HCT116 (cell line): ENCODE measurements at regions not wholly inside any gene's neighbourhood (a gene's known extent, or its start where the extent isn't known, plus 50 kb on each side); places are given as distances from the start of the nearest gene placed in this dataset.

ENCODE experiments used
- ATAC-seq: fragments of 200-7000 bp; cut with Tn5 transposase; 2 replicates; pipeline ENCODE4 v1.9.1; 2020; ENCODE audit warnings: mild to moderate bottlenecking, moderate library complexity
- BruUV-seq: library from RNA; stranded (reverse); fragments of 400-500 nt; replicated peaks from 2 replicates; lab custom pipeline; 2021; lab: Mats Ljungman, UMichigan
- CTCF ChIA-PET: fragments of 300-600 bp; sonication (Branson Sonifier 250); formaldehyde crosslinking; loops from one replicate; lab custom pipeline; 2021; ENCODE audit warnings: antibody characterized with exemption; lab: Charles Lee
- POLR2A ChIA-PET: fragments of 300-600, 350-600 bp; sonication (Branson Sonifier 250); formaldehyde crosslinking; loops from one replicate; lab custom pipeline; 2021; ENCODE audit warnings: antibody characterized with exemption; lab: Charles Lee
- RAD21 ChIA-PET, 2 experiments: fragments of 300-600 bp; sonication (Branson Sonifier 250); formaldehyde crosslinking; loops; one replicate each; lab custom pipeline; 2023; ENCODE audit warnings: low total read pairs in 2 of 2; ENCODE audit not compliant: uncharacterized antibody in 2 of 2, unreplicated experiment in 2 of 2, low non-redundant PET in 1 of 2; lab: Charles Lee
- DNase-seq: peaks from one replicate; pipeline ENCODE4 v3.0.0-alpha.2; 2010; ENCODE audit warnings: low read depth, low spot score
- H2AFZ ChIP-seq: fragments of 200-600 bp; shearing (Covaris generic), sonication (generic); 2 replicates; pipeline ENCODE4 v1.6.1; 2017; ENCODE audit warnings: low read depth, mixed run types, mixed read lengths, antibody characterized with exemption, low read length; ENCODE audit not compliant: poor library complexity, severe bottlenecking
- H3K27ac ChIP-seq: 2 replicates; pipeline ENCODE4 v1.5.1; 2012; ENCODE audit warnings: low read depth, low read length
- H3K27me3 ChIP-seq: fragments of 200-600 bp; sonication (generic); 2 replicates; pipeline ENCODE4 v1.6.1; 2016; ENCODE audit warnings: mixed run types, low read length, mixed read lengths; ENCODE audit not compliant: insufficient read depth
- H3K36me3 ChIP-seq, 2 experiments: fragments of 200-500 bp in 1 of 2; fragments of 200-600 bp in 1 of 2; sonication (Bioruptor generic) in 1 of 2; sonication (generic) in 1 of 2; 2 replicates each; pipeline versions ENCODE4 v1.5.1 to v1.6.1; 2014 to 2016; ENCODE audit warnings: low read length in 2 of 2, inconsistent platforms in 1 of 2, mixed read lengths in 1 of 2, mixed run types in 1 of 2; ENCODE audit not compliant: insufficient read depth in 2 of 2, control insufficient read depth in 1 of 2
- H3K4me1 ChIP-seq, 2 experiments: fragments of 200-600 bp in 1 of 2; sonication (generic) in 1 of 2; 2 replicates each; pipeline versions ENCODE4 v1.5.1 to v1.6.1; 2012 to 2017; ENCODE audit warnings: low read length in 2 of 2, inconsistent platforms in 1 of 2, mild to moderate bottlenecking in 1 of 2, mixed read lengths in 1 of 2, mixed run types in 1 of 2, moderate library complexity in 1 of 2; ENCODE audit not compliant: insufficient read depth in 2 of 2, control insufficient read depth in 1 of 2
- H3K4me2 ChIP-seq: fragments of 200-600 bp; sonication (generic); 2 replicates; pipeline ENCODE4 v1.6.1; 2017; ENCODE audit warnings: mixed run types, low read length, mixed read lengths
- H3K4me3 ChIP-seq, 2 experiments: fragments of 200-600 bp in 1 of 2; sonication (generic) in 1 of 2; replicated peaks in 1 of 2; 2 replicates each; pipeline ENCODE4 v1.5.1; 2011 to 2016; ENCODE audit warnings: low read length in 2 of 2, control low read depth in 1 of 2, low read depth in 1 of 2, mild to moderate bottlenecking in 1 of 2, mixed read lengths in 1 of 2, mixed run types in 1 of 2
- H3K79me2 ChIP-seq: fragments of 200-600 bp; sonication (generic); 2 replicates; pipeline ENCODE4 v1.6.1; 2017; ENCODE audit warnings: mild to moderate bottlenecking, mixed run types, low read length, moderate library complexity, mixed read lengths; ENCODE audit not compliant: insufficient read depth
- H3K9ac ChIP-seq: fragments of 200-600 bp; sonication (generic); 2 replicates; pipeline ENCODE4 v1.6.1; 2016; ENCODE audit warnings: low read length, mixed read lengths
- H3K9me2 ChIP-seq: fragments of 200-600 bp; sonication (generic), shearing (Covaris generic); 2 replicates; pipeline ENCODE4 v1.6.1; 2017; ENCODE audit warnings: mixed run types, mild to moderate bottlenecking, moderate library complexity; ENCODE audit not compliant: insufficient read depth
- H3K9me3 ChIP-seq, 2 experiments: fragments of 200-500 bp in 1 of 2; fragments of 200-600 bp in 1 of 2; sonication (Bioruptor generic) in 1 of 2; sonication (generic) in 1 of 2; 2 replicates each; pipeline ENCODE4 v1.6.1; 2014 to 2017; ENCODE audit warnings: low read length in 2 of 2, mixed read lengths in 2 of 2, inconsistent platforms in 1 of 2, low read depth in 1 of 2, mild to moderate bottlenecking in 1 of 2, mixed run types in 1 of 2, moderate library complexity in 1 of 2; ENCODE audit not compliant: control insufficient read depth in 1 of 2, insufficient read depth in 1 of 2
- H4K20me1 ChIP-seq: fragments of 200-600 bp; sonication (generic), shearing (Covaris generic); 2 replicates; pipeline ENCODE4 v1.6.1; 2017; ENCODE audit warnings: mixed run types, mild to moderate bottlenecking, moderate library complexity; ENCODE audit not compliant: insufficient read depth
- ATF3 ChIP-seq: IDR thresholded peaks from 2 replicates; pipeline ENCODE4 v1.6.1; 2012
- CBX3 ChIP-seq: IDR thresholded peaks from 2 replicates; pipeline ENCODE4 v1.6.1; 2012; ENCODE audit warnings: low read depth
- CEBPB ChIP-seq: IDR thresholded peaks from 2 replicates; pipeline ENCODE4 v1.6.1; 2012; ENCODE audit warnings: low read depth
- ELF1 ChIP-seq: IDR thresholded peaks from 2 replicates; pipeline ENCODE4 v1.6.1; 2012; ENCODE audit warnings: low read depth, borderline replicate concordance
- EZH2 ChIP-seq: fragments of 200-600 bp; sonication (generic); IDR thresholded peaks from 2 replicates; pipeline ENCODE4 v1.6.1; 2017; ENCODE audit warnings: antibody characterized with exemption, mixed run types
- FOSL1 ChIP-seq: IDR thresholded peaks from 2 replicates; pipeline ENCODE4 v1.6.1; 2012; ENCODE audit warnings: low read depth
- JUND ChIP-seq: IDR thresholded peaks from 2 replicates; pipeline ENCODE4 v1.6.1; 2012
- MAX ChIP-seq: IDR thresholded peaks from 2 replicates; pipeline ENCODE4 v1.6.1; 2012
- POLR2A ChIP-seq: IDR thresholded peaks from 2 replicates; pipeline ENCODE4 v1.7.0; 2011; ENCODE audit warnings: borderline replicate concordance; ENCODE audit not compliant: insufficient read depth, insufficient read length; ENCODE audit errors: extremely low read depth
- POLR2AphosphoS5 ChIP-seq: IDR thresholded peaks from 2 replicates; pipeline ENCODE4 v1.6.1; 2011; ENCODE audit warnings: mild to moderate bottlenecking, low read depth, low read length, moderate library complexity
- RAD21 ChIP-seq: IDR thresholded peaks from 2 replicates; pipeline ENCODE4 v1.6.1; 2012; ENCODE audit warnings: low read depth, mild to moderate bottlenecking
- REST ChIP-seq: IDR thresholded peaks from 2 replicates; pipeline ENCODE4 v1.6.1; 2012; ENCODE audit warnings: low read depth
- SP1 ChIP-seq: IDR thresholded peaks from 2 replicates; pipeline ENCODE4 v1.6.1; 2012; ENCODE audit warnings: low read depth
- SRF ChIP-seq: IDR thresholded peaks from 2 replicates; pipeline ENCODE4 v1.6.1; 2012; ENCODE audit warnings: low read depth
- YY1 ChIP-seq: IDR thresholded peaks from 2 replicates; pipeline ENCODE4 v1.6.1; 2011; ENCODE audit warnings: low read length, low read depth, moderate library complexity, mild to moderate bottlenecking; ENCODE audit not compliant: insufficient replicate concordance; ENCODE audit errors: extremely low read depth
- ZBTB33 ChIP-seq: IDR thresholded peaks from 2 replicates; pipeline ENCODE4 v1.6.1; 2011; ENCODE audit warnings: mild to moderate bottlenecking, low read length, moderate library complexity; ENCODE audit not compliant: insufficient replicate concordance; ENCODE audit errors: extremely low read depth
- ZFX ChIP-seq: fragments of 450-650 bp; IDR thresholded peaks from 2 replicates; pipeline ENCODE4 v1.6.1; 2017
- intact Hi-C: fragments of 100-400 bp; cut with micrococcal nuclease; formaldehyde crosslinking; loops from 2 replicates; pipeline ENCODE4 v1.10.0; 2022

- ATAC-seq (no peak), DNase-seq (no peak)
- Histone ChIP-seq H3K4me3 (no peak overlapping the region), H3K9ac (no peak overlapping the region), H4K20me1 (no peaks in the 10 kb centered on the region), H3K79me2 (no peaks in the 10 kb centered on the region), H3K27me3 (no peaks in the 10 kb centered on the region), H2AFZ (no peak overlapping the region), H3K9me3 (no peaks in the 10 kb centered on the region), H3K27ac (no peak overlapping the region), H3K4me2 (no peak overlapping the region), H3K4me1 (no peaks in the 10 kb centered on the region), H3K9me2 (no peaks in the 10 kb centered on the region), H3K36me3 (no peaks in the 10 kb centered on the region)
- no peak for TF ChIP-seq ZFX
- TF ChIP-seq MAX = no peak
- no peak for TF ChIP-seq CEBPB
- TF ChIP-seq POLR2A = no peak
- no peak for TF ChIP-seq POLR2AphosphoS5
- intact Hi-C loops = no loop called here
- POLR2A ChIA-PET = no interaction called here
- CTCF ChIA-PET = no interaction called here
- BruUV-seq = no TSS peak
- RAD21 ChIA-PET = no interaction called here
Measured at GRCh38 chr3:106257172-106257571, 388.4 kb upstream of the CBLB start.

GRCh38 chr3:106261396-106261795 is 392.6 kb upstream of the CBLB start:
- H3K27ac ChIP-seq = no peak overlapping the region
- RAD21 ChIA-PET = no interaction called here
- DNase-seq (no peak), ATAC-seq (no peak)
- CTCF ChIA-PET = no interaction called here
- POLR2A ChIA-PET = no interaction called here
- BruUV-seq = no TSS peak
- no peak overlapping the region for H3K9ac ChIP-seq
- no peak overlapping the region for H3K4me2 ChIP-seq
- H2AFZ ChIP-seq = no peak overlapping the region
- intact Hi-C loops = no loop called here
- H3K27me3 ChIP-seq = no peaks in the 10 kb centered on the region
- H3K36me3 ChIP-seq = no peaks in the 10 kb centered on the region
- H3K4me3 ChIP-seq = no peak overlapping the region
- no peaks in the 10 kb centered on the region for H3K9me3 ChIP-seq
- H3K4me1 ChIP-seq = no peaks in the 10 kb centered on the region
- no peaks in the 10 kb centered on the region for H4K20me1 ChIP-seq
- H3K9me2 ChIP-seq = no peaks in the 10 kb centered on the region
- H3K79me2 ChIP-seq = no peaks in the 10 kb centered on the region
- TF ChIP-seq MAX = no peak
- no peak for TF ChIP-seq SP1
- no peak for TF ChIP-seq CEBPB
- TF ChIP-seq EZH2 = no peak
- TF ChIP-seq ZBTB33 = no peak
- no peak for TF ChIP-seq JUND
- TF ChIP-seq ATF3 = no peak
- TF ChIP-seq ELF1 = no peak
- TF ChIP-seq YY1 = no peak
- no peak for TF ChIP-seq REST
- TF ChIP-seq ZFX = no peak
- TF ChIP-seq CBX3 = no peak
- TF ChIP-seq SRF = no peak
- TF ChIP-seq FOSL1 = no peak
- TF ChIP-seq POLR2AphosphoS5 = no peak
- no peak for TF ChIP-seq RAD21
- no peak for TF ChIP-seq POLR2A
